ENCODE measurements at regions not wholly inside any gene's neighbourhood (a gene's known extent, or its start where the extent isn't known, plus 50 kb on each side); places are given as distances from the start of the nearest gene placed in this dataset.

DNA sequence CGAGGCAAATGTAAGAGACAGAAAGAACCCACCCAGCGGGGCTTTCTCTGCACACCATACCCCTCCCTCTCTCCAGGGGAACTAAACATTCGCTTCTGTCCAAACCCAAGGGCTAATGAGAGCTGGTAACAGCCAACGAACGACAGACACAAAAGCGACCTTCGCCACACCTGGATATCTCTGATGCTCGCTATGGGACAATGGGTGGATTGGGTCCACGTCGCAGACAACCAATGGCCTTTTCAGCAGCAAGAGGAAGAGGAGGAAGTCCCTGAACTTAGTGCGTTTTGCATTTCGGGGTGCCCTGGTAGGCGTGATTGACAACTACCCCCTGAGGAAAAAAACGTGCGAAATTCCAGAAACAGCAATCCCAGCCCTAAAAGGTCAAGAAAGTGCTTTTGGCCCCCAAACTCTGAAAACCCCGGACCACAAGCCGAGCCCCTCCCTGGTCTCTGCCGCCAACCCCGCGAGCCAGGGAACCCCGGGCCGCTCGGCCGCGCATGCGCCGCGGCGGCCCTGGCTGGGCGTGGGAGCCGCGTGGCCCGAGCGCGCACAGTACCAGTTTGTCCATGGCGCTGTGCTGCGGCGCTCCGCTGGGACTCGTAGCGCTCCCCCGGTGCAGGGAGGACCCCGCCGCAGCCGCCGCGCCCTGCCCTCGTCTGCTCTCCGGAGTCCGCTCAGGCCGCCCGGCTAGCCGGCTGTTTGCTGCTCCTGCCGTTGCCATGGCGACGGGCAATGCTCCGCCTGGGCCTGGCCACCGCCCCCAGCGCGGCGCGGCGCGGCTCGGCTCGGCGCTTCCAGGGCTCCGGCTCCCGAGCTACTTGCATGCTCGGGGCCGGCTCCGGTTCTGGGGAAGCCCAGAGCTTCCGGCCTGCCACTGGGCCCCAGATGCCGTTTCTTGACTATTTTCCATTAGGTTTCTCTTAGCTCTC, 66.9 kb upstream of the DNAH5 start:
- peak overlapping the region; percentile 50 for H3K4me3 ChIP-seq (ENCODE audit: insufficient read depth, low read depth, low read length)
- H3K27me3 ChIP-seq (ENCODE audit: control insufficient read depth, insufficient read depth, low read length): no peaks in the 10 kb centered on the region
- H3K36me3 ChIP-seq (replicated peaks; ENCODE audit: control insufficient read depth, insufficient read depth, low read length): no peaks in the 10 kb centered on the region
- peak; percentile 94 for DNase-seq

DNA sequence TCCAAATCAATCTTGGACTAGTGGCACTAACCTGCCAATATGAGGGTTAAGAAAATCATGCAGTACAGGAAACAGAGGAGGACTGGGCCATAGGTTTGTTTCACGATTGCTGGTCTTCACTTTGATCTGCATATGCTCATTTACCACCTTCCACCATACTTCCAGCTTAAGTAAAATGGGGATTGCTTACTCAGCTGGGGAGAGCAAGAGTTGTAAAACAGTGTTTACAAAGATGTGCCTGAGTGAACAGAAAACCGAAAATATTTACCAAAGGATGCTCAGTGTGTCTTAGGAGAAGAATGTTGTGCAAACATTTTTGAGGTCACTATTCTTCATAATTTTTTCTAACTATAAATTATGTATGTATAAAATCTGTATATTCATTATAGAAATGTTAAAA, 65.1 kb upstream of the DNAH5 start:
- Histone ChIP-seq H3K4me3 (ENCODE audit: insufficient read depth, low read depth, low read length) (no peak overlapping the region), H3K36me3 (replicated peaks; ENCODE audit: control insufficient read depth, insufficient read depth, low read length) (no peaks in the 10 kb centered on the region), H3K27me3 (ENCODE audit: control insufficient read depth, insufficient read depth, low read length) (no peaks in the 10 kb centered on the region)
- DNase-seq: no peak

DNA sequence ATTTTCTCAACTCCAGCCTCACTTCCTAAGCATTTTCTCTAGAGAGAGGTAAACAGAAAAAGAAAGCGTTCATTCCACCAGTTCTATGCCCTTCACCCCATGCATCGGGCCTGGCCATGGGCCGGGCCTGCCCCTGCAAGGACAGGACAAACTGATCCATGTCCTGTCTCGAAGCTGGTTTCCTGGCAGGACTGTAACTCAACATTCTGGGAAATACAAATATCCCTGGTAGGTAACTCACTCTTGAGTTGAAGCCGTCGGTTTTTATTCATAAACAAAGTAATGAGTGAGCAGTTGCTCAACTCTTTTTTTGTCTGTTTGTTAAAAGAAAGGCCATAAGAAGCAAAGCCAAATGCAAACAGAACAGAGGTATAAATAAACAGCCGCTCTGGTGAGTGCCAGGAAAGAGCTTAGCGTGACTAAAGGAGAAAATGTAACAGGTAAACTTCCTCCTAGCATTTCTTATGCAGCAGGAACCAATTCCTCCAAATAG, 64.4 kb upstream of the DNAH5 start:
- Histone ChIP-seq H3K4me3 (ENCODE audit: insufficient read depth, low read depth, low read length) (no peak overlapping the region), H3K27me3 (ENCODE audit: control insufficient read depth, insufficient read depth, low read length) (no peaks in the 10 kb centered on the region), H3K36me3 (replicated peaks; ENCODE audit: control insufficient read depth, insufficient read depth, low read length) (no peaks in the 10 kb centered on the region)
- DNase-seq: no peak

GRCh38 chr5:14006823-14007520, 62.5 kb upstream of the DNAH5 start:
- no peak overlapping the region for H3K4me3 ChIP-seq (ENCODE audit: insufficient read depth, low read depth, low read length)
- no peaks in the 10 kb centered on the region for H3K27me3 ChIP-seq (ENCODE audit: control insufficient read depth, insufficient read depth, low read length)
- H3K36me3 ChIP-seq (replicated peaks; ENCODE audit: control insufficient read depth, insufficient read depth, low read length): no peaks in the 10 kb centered on the region
- DNase-seq: no peak

- no peaks in the 10 kb centered on the region for H3K36me3 ChIP-seq (replicated peaks; ENCODE audit: control insufficient read depth, insufficient read depth, low read length)
- H3K4me3 ChIP-seq (ENCODE audit: insufficient read depth, low read depth, low read length): no peak overlapping the region
- DNase-seq: no peak
- H3K27me3 ChIP-seq (ENCODE audit: control insufficient read depth, insufficient read depth, low read length): no peaks in the 10 kb centered on the region
Measured at GRCh38 chr5:14004598-14005394, 60.3 kb upstream of the DNAH5 start.

DNA sequence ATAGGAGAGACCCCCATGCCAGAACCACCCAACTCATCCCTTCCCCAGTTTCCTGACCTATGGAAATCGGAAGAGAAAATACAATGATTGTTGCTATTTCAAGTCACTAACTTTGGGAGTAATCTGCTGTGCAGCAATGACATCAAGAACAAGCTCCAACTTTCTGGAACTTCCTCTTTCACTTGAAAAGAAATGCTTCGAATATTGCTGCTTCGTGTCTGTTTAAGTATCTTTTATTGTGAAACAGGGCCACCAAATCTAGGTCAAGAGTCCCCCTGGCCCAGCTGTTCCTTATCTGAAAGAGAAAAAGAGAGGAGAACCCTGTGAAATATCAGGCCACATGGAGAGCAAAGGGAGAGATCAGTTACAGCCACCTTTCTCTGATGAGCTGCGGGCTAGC, 59.4 kb upstream of the DNAH5 start:
- Histone ChIP-seq H3K36me3 (replicated peaks; ENCODE audit: control insufficient read depth, insufficient read depth, low read length) (no peaks in the 10 kb centered on the region), H3K4me3 (ENCODE audit: insufficient read depth, low read depth, low read length) (no peak overlapping the region), H3K27me3 (ENCODE audit: control insufficient read depth, insufficient read depth, low read length) (no peaks in the 10 kb centered on the region)
- DNase-seq: no peak

DNA sequence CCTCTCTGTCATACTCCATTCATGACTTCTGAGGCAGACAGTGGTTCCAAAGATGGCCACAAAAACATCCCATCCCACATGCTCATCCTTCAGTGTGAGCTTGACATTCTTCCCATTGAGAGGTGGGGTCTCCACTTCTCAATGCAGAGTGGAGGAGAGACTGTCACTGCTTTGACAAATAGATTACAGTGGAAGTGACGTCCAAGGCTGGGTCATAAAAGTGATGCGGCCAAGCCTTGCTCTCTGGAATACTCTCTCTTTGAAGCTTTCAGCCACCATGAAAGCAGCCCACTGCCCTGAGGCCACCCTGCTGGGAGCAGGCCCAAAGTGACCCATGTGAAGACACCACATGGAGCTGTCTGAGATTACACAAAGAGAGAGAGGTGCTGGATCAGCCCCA, 59.0 kb upstream of the DNAH5 start:
- Histone ChIP-seq H3K27me3 (ENCODE audit: control insufficient read depth, insufficient read depth, low read length) (no peaks in the 10 kb centered on the region), H3K36me3 (replicated peaks; ENCODE audit: control insufficient read depth, insufficient read depth, low read length) (no peaks in the 10 kb centered on the region), H3K4me3 (ENCODE audit: insufficient read depth, low read depth, low read length) (no peak overlapping the region)
- no peak for DNase-seq

GRCh38 chr5:13998254-13998653, 53.8 kb upstream of the DNAH5 start:
- DNase-seq: no peak
- no peaks in the 10 kb centered on the region for H3K27me3 ChIP-seq (ENCODE audit: control insufficient read depth, insufficient read depth, low read length)
- no peak overlapping the region for H3K4me3 ChIP-seq (ENCODE audit: insufficient read depth, low read depth, low read length)
- H3K36me3 ChIP-seq (replicated peaks; ENCODE audit: control insufficient read depth, insufficient read depth, low read length): no peaks in the 10 kb centered on the region

DNA sequence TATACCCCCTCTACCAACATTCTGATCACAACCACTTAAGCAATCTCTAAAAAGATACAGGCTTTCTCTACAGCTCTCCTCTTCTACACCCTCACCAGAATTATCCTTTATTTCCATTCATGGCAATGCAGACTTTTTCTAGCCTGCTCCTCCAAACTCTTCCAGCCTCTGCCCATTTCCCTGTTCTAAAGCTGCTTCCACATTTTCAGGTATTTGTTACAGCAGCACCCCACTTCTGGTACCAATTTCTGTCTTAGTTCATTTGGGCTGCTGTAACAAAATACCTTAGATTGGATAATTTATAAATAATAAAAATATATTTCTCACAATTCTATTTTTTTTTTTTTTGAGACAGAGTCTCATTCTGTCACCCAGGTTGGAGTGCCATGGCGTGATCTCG, 53.0 kb upstream of the DNAH5 start:
- H3K27me3 ChIP-seq (ENCODE audit: control insufficient read depth, insufficient read depth, low read length): no peaks in the 10 kb centered on the region
- DNase-seq: no peak
- H3K4me3 ChIP-seq (ENCODE audit: insufficient read depth, low read depth, low read length): no peak overlapping the region
- no peaks in the 10 kb centered on the region for H3K36me3 ChIP-seq (replicated peaks; ENCODE audit: control insufficient read depth, insufficient read depth, low read length)

- Histone ChIP-seq H3K27me3 (ENCODE audit: control insufficient read depth, insufficient read depth, low read length) (no peaks in the 10 kb centered on the region), H3K4me3 (ENCODE audit: insufficient read depth, low read depth, low read length) (no peak overlapping the region), H3K36me3 (replicated peaks; ENCODE audit: control insufficient read depth, insufficient read depth, low read length) (no peaks in the 10 kb centered on the region)
- no peak for DNase-seq
Measured at GRCh38 chr5:13994621-13995253, 50.2 kb upstream of the DNAH5 start.
